ENCODE measurements at regions not wholly inside any gene's neighbourhood (a gene's known extent, or its start where the extent isn't known, plus 50 kb on each side); places are given as distances from the start of the nearest gene placed in this dataset.

DNA sequence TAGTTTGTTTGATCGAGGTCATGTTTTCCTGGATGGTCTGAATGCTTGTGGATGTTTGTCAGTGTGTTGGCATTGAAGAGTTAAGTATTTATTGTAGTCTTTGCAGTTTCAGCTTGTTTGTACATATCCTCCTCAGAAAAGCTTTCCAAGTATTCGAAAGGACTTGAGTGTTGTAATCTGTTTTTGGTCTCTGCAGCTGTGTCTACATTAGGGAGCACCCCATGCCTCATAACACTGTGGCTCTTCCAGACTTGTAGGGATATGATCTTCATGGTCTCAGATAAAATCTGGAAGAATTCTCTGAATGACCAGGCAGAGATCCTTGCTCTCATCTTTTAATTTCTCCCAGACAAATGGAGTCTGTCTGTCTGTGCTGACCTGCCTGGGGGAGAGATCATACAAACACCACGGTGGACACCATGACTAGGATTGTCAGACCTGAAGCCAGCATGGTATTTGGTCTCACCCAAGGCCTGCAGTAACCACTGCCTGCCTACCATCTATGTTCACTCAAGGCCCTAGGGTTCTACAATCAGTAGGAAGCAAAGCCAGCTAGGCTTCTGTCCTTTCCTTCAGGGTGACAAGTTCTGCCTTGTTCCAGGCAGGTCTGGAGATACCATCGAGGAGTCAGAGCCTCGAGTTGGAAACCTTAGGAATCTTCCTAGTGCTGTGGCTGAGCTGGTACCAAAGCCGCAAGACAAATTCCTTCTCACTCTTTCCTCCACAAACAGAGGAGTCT lies 114.7 kb upstream of the KHDRBS2 start:
- no peaks in the 10 kb centered on the region for H3K27me3 ChIP-seq (ENCODE audit: low read length)
- no peaks in the 10 kb centered on the region for H3K4me1 ChIP-seq (ENCODE audit: insufficient read depth, low read length)
- no peak overlapping the region for H3K4me3 ChIP-seq (ENCODE audit: low read length)
- DNase-seq, result no peak
- CTCF ChIA-PET, result no interaction called here
- H3K27ac ChIP-seq (ENCODE audit: low read length), result no peak overlapping the region
- H4K20me1 ChIP-seq (ENCODE audit: low read length), result no peaks in the 10 kb centered on the region
- no peaks in the 10 kb centered on the region for H3K36me3 ChIP-seq (ENCODE audit: low read depth, low read length)
- H3K4me2 ChIP-seq (ENCODE audit: low read length), result no peak overlapping the region
- no peaks in the 10 kb centered on the region for H3K79me2 ChIP-seq (ENCODE audit: low read length)
- no peaks in the 10 kb centered on the region for H3F3A ChIP-seq (ENCODE audit: low read length, unreplicated experiment)
- no peak for ATAC-seq
- no peaks in the 10 kb centered on the region for H3K9me2 ChIP-seq (replicated peaks; ENCODE audit: low read length)
- H3K9me3 ChIP-seq (ENCODE audit: low read length), result no peaks in the 10 kb centered on the region
- POLR2A ChIA-PET (ENCODE audit: unreplicated experiment), result no interaction called here
- TF ChIP-seq, protein P1, sequence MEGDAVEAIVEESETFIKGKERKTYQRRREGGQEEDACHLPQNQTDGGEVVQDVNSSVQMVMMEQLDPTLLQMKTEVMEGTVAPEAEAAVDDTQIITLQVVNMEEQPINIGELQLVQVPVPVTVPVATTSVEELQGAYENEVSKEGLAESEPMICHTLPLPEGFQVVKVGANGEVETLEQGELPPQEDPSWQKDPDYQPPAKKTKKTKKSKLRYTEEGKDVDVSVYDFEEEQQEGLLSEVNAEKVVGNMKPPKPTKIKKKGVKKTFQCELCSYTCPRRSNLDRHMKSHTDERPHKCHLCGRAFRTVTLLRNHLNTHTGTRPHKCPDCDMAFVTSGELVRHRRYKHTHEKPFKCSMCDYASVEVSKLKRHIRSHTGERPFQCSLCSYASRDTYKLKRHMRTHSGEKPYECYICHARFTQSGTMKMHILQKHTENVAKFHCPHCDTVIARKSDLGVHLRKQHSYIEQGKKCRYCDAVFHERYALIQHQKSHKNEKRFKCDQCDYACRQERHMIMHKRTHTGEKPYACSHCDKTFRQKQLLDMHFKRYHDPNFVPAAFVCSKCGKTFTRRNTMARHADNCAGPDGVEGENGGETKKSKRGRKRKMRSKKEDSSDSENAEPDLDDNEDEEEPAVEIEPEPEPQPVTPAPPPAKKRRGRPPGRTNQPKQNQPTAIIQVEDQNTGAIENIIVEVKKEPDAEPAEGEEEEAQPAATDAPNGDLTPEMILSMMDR (conservative IDR thresholded peaks at IDR 0.05; ENCODE audit: low read depth, low read length), result no peak
- no peak for TF ChIP-seq EZH2 (IDR thresholded peaks at IDR 0.05; ENCODE audit: low read length, unreplicated experiment)
- TF ChIP-seq EZH2phosphoT487 (IDR thresholded peaks at IDR 0.05; ENCODE audit: borderline replicate concordance, low read length), result no peak
- H3K9ac ChIP-seq (ENCODE audit: low read length), result no peak overlapping the region
- no peak overlapping the region for H2AFZ ChIP-seq (ENCODE audit: low read length)
- intact Hi-C loops (cut with micrococcal nuclease), result no loop called here
- BruUV-seq (replicated peaks), result no TSS peak

DNA sequence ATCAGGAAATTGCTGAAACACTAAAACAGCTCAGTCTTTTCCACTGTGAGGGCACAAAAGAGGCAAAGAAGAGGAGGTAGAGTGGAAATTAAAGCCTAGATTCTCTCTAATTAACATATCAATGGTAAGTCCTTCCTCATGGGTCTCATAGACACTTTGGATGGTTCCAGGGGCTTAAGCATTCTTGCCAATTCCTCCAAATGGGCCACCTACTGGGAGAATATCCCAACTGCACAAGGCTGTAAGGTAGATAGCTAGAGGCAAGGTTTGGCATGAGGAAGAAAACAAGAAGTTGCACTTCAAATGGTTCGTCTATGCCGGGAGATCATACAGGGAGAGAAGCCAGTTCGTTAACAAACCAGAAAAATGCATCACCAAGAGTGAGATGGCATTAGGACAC lies 107.6 kb upstream of the KHDRBS2 start:
- Histone ChIP-seq H3K79me2 (ENCODE audit: low read length) (no peaks in the 10 kb centered on the region), H3F3A (ENCODE audit: low read length, unreplicated experiment) (no peaks in the 10 kb centered on the region), H3K4me2 (ENCODE audit: low read length) (no peak overlapping the region), H3K9me3 (ENCODE audit: low read length) (no peaks in the 10 kb centered on the region), H3K27ac (ENCODE audit: low read length) (no peak overlapping the region), H3K27me3 (ENCODE audit: low read length) (no peaks in the 10 kb centered on the region), H3K9ac (ENCODE audit: low read length) (no peak overlapping the region), H3K4me1 (ENCODE audit: insufficient read depth, low read length) (no peaks in the 10 kb centered on the region), H3K4me3 (ENCODE audit: low read length) (no peak overlapping the region), H3K36me3 (ENCODE audit: low read depth, low read length) (no peaks in the 10 kb centered on the region), H4K20me1 (ENCODE audit: low read length) (no peaks in the 10 kb centered on the region), H2AFZ (ENCODE audit: low read length) (no peak overlapping the region), H3K9me2 (replicated peaks; ENCODE audit: low read length) (no peaks in the 10 kb centered on the region)
- ChIA-PET POLR2A (ENCODE audit: unreplicated experiment) (no interaction called here), CTCF (no interaction called here)
- TF ChIP-seq, protein P1 (conservative IDR thresholded peaks at IDR 0.05; ENCODE audit: low read depth, low read length), result no peak
- TF ChIP-seq EZH2 (IDR thresholded peaks at IDR 0.05; ENCODE audit: low read length, unreplicated experiment), result no peak
- TF ChIP-seq EZH2phosphoT487 (IDR thresholded peaks at IDR 0.05; ENCODE audit: borderline replicate concordance, low read length), result no peak
- no TSS peak for BruUV-seq (replicated peaks)
- ATAC-seq (no peak), DNase-seq (no peak)
- intact Hi-C loops (cut with micrococcal nuclease), result no loop called here

DNA sequence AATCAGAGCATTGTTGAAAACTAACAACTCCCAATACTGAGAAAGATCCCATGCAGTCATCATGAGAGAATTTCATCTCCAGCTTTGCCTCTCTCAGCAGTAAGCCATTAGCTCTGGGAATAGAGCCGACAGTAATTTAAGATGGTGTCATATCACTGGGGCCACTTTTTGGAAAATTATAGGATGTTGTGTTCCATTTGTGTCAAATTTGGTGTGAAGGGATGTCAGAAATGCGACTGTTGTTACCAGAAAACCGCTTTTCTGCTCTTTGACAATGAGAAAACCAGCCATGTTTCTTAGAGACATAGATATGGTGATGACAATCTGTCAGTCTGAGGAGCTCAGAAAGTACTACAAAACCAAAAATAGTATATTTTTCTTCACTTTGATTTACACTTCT lies 106.3 kb upstream of the KHDRBS2 start:
- no peak overlapping the region for H3K4me3 ChIP-seq (ENCODE audit: low read length)
- H3K27ac ChIP-seq (ENCODE audit: low read length), result no peak overlapping the region
- no peaks in the 10 kb centered on the region for H3F3A ChIP-seq (ENCODE audit: low read length, unreplicated experiment)
- H4K20me1 ChIP-seq (ENCODE audit: low read length), result no peaks in the 10 kb centered on the region
- TF ChIP-seq, protein P1 (conservative IDR thresholded peaks at IDR 0.05; ENCODE audit: low read depth, low read length), result no peak
- TF ChIP-seq EZH2phosphoT487 (IDR thresholded peaks at IDR 0.05; ENCODE audit: borderline replicate concordance, low read length), result no peak
- no peak for TF ChIP-seq EZH2 (IDR thresholded peaks at IDR 0.05; ENCODE audit: low read length, unreplicated experiment)
- no peaks in the 10 kb centered on the region for H3K4me1 ChIP-seq (ENCODE audit: insufficient read depth, low read length)
- H3K9me2 ChIP-seq (replicated peaks; ENCODE audit: low read length), result no peaks in the 10 kb centered on the region
- no peaks in the 10 kb centered on the region for H3K79me2 ChIP-seq (ENCODE audit: low read length)
- ChIA-PET POLR2A (ENCODE audit: unreplicated experiment) (no interaction called here), CTCF (no interaction called here)
- H2AFZ ChIP-seq (ENCODE audit: low read length), result no peak overlapping the region
- intact Hi-C loops (cut with micrococcal nuclease), result no loop called here
- H3K9ac ChIP-seq (ENCODE audit: low read length), result no peak overlapping the region
- H3K4me2 ChIP-seq (ENCODE audit: low read length), result no peak overlapping the region
- no peaks in the 10 kb centered on the region for H3K36me3 ChIP-seq (ENCODE audit: low read depth, low read length)
- no peak for DNase-seq
- H3K9me3 ChIP-seq (ENCODE audit: low read length), result no peaks in the 10 kb centered on the region
- no peaks in the 10 kb centered on the region for H3K27me3 ChIP-seq (ENCODE audit: low read length)
- no peak for ATAC-seq
- no TSS peak for BruUV-seq (replicated peaks)
